GM12878 (cell line): ENCODE measurements at regions not wholly inside any gene's neighbourhood (a gene's known extent, or its start where the extent isn't known, plus 50 kb on each side); places are given as distances from the start of the nearest gene placed in this dataset.

ENCODE experiments used
- ATAC-seq: fragments of 200-7000 bp; cut with Tn5 transposase; 3 replicates; pipeline ENCODE4 v1.9.1; 2020; ENCODE audit warnings: mild to moderate bottlenecking, moderate library complexity
- BruUV-seq: library from RNA; stranded (reverse); fragments of 400-500 nt; replicated peaks from 2 replicates; lab custom pipeline; 2021; lab: Mats Ljungman, UMichigan
- CTCF ChIA-PET: fragments of 300-600 bp; sonication (Branson Sonifier 250); formaldehyde crosslinking; extraction: SDS; loops from one replicate; lab custom pipeline; 2021; ENCODE audit warnings: inconsistent platforms; lab: Yijun Ruan, JAX
- POLR2A ChIA-PET: fragments of 350-600 bp; formaldehyde crosslinking; extraction: SDS; loops from one replicate; lab custom pipeline; 2021; ENCODE audit warnings: inconsistent platforms; lab: Charles Lee
- RAD21 ChIA-PET: fragments of 300-600 bp; sonication (Branson Sonifier 250); formaldehyde crosslinking; loops from one replicate; lab custom pipeline; 2023; ENCODE audit warnings: antibody characterized with exemption; ENCODE audit not compliant: unreplicated experiment; lab: Charles Lee
- SMC1A ChIA-PET: fragments of 300-600 bp; sonication (Branson Sonifier 250); formaldehyde crosslinking; loops from one replicate; lab custom pipeline; 2023; ENCODE audit not compliant: unreplicated experiment, uncharacterized antibody; lab: Charles Lee
- DNase-seq: peaks from one replicate; pipeline ENCODE4 v3.0.0-alpha.2; 2011; ENCODE audit warnings: low read depth, low spot score
- FAIRE-seq: peaks from 3 replicates; lab custom pipeline; 2011; peaks lifted over from hg19 to GRCh38; lab: Jason Lieb, UNC
- H2AFZ ChIP-seq: 2 replicates; pipeline ENCODE4 v1.6.0; 2011; ENCODE audit warnings: low read depth, low read length, control low read depth; ENCODE audit not compliant: control insufficient read depth
- H3K27ac ChIP-seq: 2 replicates; pipeline ENCODE4 v1.5.1; 2011; ENCODE audit warnings: control low read depth; ENCODE audit not compliant: control insufficient read depth, insufficient read depth
- H3K27me3 ChIP-seq, 2 experiments: replicated peaks in 1 of 2; 2 replicates each; pipeline versions ENCODE4 v1.6.0 to v1.6.1; 2011; ENCODE audit warnings: low read length in 1 of 2; ENCODE audit not compliant: control insufficient read depth in 2 of 2, insufficient read depth in 2 of 2
- H3K36me3 ChIP-seq, 2 experiments: 2 replicates each; pipeline ENCODE4 v1.5.1; 2011; ENCODE audit warnings: low read length in 1 of 2; ENCODE audit not compliant: control insufficient read depth in 2 of 2, insufficient read depth in 2 of 2
- H3K4me1 ChIP-seq: 2 replicates; pipeline ENCODE4 v1.6.1; 2011; ENCODE audit warnings: mild to moderate bottlenecking, low read length, moderate library complexity, mixed read lengths; ENCODE audit not compliant: control insufficient read depth, insufficient read depth
- H3K4me2 ChIP-seq: 2 replicates; pipeline ENCODE4 v1.6.0; 2011; ENCODE audit warnings: control low read depth; ENCODE audit not compliant: control insufficient read depth, insufficient read depth
- H3K4me3 ChIP-seq: fragments of 200-600 bp; sonication (generic); 2 replicates; pipeline ENCODE4 v1.5.1; 2016
- H3K79me2 ChIP-seq: 2 replicates; pipeline ENCODE4 v1.6.0; 2011; ENCODE audit warnings: low read length; ENCODE audit not compliant: control insufficient read depth, insufficient read depth
- H3K9ac ChIP-seq: 2 replicates; pipeline ENCODE4 v1.8.0; 2011; ENCODE audit warnings: low read length, control low read depth, mixed read lengths; ENCODE audit not compliant: control insufficient read depth, insufficient read depth
- H3K9me3 ChIP-seq: replicated peaks from 3 replicates; pipeline ENCODE4 v1.5.1; 2011; ENCODE audit warnings: mild to moderate bottlenecking, low read length; ENCODE audit not compliant: control insufficient read depth, insufficient read depth
- H4K20me1 ChIP-seq: 2 replicates; pipeline ENCODE4 v1.6.0; 2011; ENCODE audit not compliant: control insufficient read depth, insufficient read depth
- ATF2 ChIP-seq: IDR thresholded peaks from 2 replicates; pipeline ENCODE4 v1.6.1; 2012; ENCODE audit warnings: low read length, inconsistent platforms
- ATF7 ChIP-seq: fragments of 450-650 bp; IDR thresholded peaks from 2 replicates; pipeline ENCODE4 v1.6.1; 2016; ENCODE audit warnings: low read depth, mild to moderate bottlenecking
- BHLHE40 ChIP-seq, 2 experiments: fragments of 450-650 bp in 1 of 2; IDR thresholded peaks; 2 replicates each; pipeline ENCODE4 v1.6.1; 2011 to 2017; ENCODE audit warnings: low read depth in 2 of 2, borderline replicate concordance in 1 of 2, improper control_type of control experiment in 1 of 2, low read length in 1 of 2, mild to moderate bottlenecking in 1 of 2
- CHD4 ChIP-seq: fragments of 200-600 bp; sonication (generic); IDR thresholded peaks from 2 replicates; pipeline ENCODE4 v1.6.1; 2016; ENCODE audit warnings: mild to moderate bottlenecking
- CUX1 ChIP-seq: IDR thresholded peaks from 2 replicates; pipeline ENCODE4 v1.6.1; 2012; ENCODE audit warnings: improper control_type of control experiment, low read depth, low read length; ENCODE audit not compliant: insufficient replicate concordance
- E4F1 ChIP-seq: fragments of 450-650 bp; IDR thresholded peaks from 2 replicates; pipeline ENCODE4 v1.6.1; 2018; ENCODE audit warnings: borderline replicate concordance, mild to moderate bottlenecking; ENCODE audit not compliant: partially characterized antibody
- GABPA ChIP-seq: IDR thresholded peaks from 2 replicates; pipeline ENCODE4 v1.6.1; 2014; ENCODE audit warnings: antibody characterized with exemption, low read depth, mild to moderate bottlenecking, inconsistent platforms
- IRF5 ChIP-seq: fragments of 450-650 bp; IDR thresholded peaks from 2 replicates; pipeline ENCODE4 v1.6.1; 2017; ENCODE audit warnings: borderline replicate concordance
- KLF5 ChIP-seq: fragments of 450-650 bp; IDR thresholded peaks from 2 replicates; pipeline ENCODE4 v1.6.1; 2014; ENCODE audit warnings: mild to moderate bottlenecking; ENCODE audit not compliant: partially characterized antibody
- MYB ChIP-seq: fragments of 150-350 bp; IDR thresholded peaks from 2 replicates; pipeline ENCODE4 v1.6.1; 2014; ENCODE audit warnings: mild to moderate bottlenecking, low read depth, low read length, borderline replicate concordance
- NFYB ChIP-seq: IDR thresholded peaks from 2 replicates; pipeline ENCODE4 v1.6.1; 2011; ENCODE audit warnings: low read depth, mild to moderate bottlenecking, low read length, improper control_type of control experiment, moderate library complexity; ENCODE audit not compliant: insufficient read depth
- NRF1 ChIP-seq: conservative IDR thresholded peaks from 2 replicates; pipeline ENCODE4 v1.6.1; 2011; ENCODE audit warnings: mild to moderate bottlenecking, low read depth, low read length, improper control_type of control experiment
- SMAD1 ChIP-seq: fragments of 450-650 bp; IDR thresholded peaks from 2 replicates; pipeline ENCODE4 v1.6.1; 2018; ENCODE audit warnings: mild to moderate bottlenecking, low read depth; ENCODE audit not compliant: partially characterized antibody
- STAT1 ChIP-seq: fragments of 450-650 bp; conservative IDR thresholded peaks from 2 replicates; pipeline ENCODE4 v1.6.1; 2014; ENCODE audit warnings: antibody characterized with exemption, mild to moderate bottlenecking
- SUZ12 ChIP-seq: fragments of 200-600 bp; sonication (generic); IDR thresholded peaks from one replicate; pipeline ENCODE4 v1.6.1; 2018; ENCODE audit warnings: antibody characterized with exemption, mild to moderate bottlenecking; ENCODE audit not compliant: unreplicated experiment
- WGBS: methylation state at CpG from one replicate; pipeline ENCODE4 v1.1.6; 2016; ENCODE audit warnings: low lambda C conversion rate; ENCODE audit not compliant: insufficient replicate concordance, insufficient coverage; ENCODE audit errors: missing lambda C conversion rate; 5-methylcytosine and 5-hydroxymethylcytosine counted together
- in situ Hi-C: fragments of 300-500 bp; cut with MboI; formaldehyde crosslinking; loops from 9 replicates; pipeline ENCODE4 v1.14.3; 2018; ENCODE audit warnings: mixed read lengths
- intact Hi-C: fragments of 100-400 bp; cut with micrococcal nuclease; formaldehyde crosslinking; loops from one replicate; pipeline ENCODE4 v1.14.2; 2022; ENCODE audit not compliant: unreplicated experiment

GRCh38 chr7:71034243-71034642 is 97.7 kb upstream of the GALNT17 start:
- intact Hi-C loops (no loop called here), in situ Hi-C loops (no loop called here)
- SMC1A ChIA-PET = no interaction called here
- no peaks in the 10 kb centered on the region; the same call in 2 of the 3 replicates for H3K9me3 ChIP-seq
- RAD21 ChIA-PET = no interaction called here
- no peaks in the 10 kb centered on the region for H4K20me1 ChIP-seq
- no peak for ATAC-seq
- H3K36me3 ChIP-seq = no peaks in the 10 kb centered on the region
- WGBS = 80% methylated on average over 2 of the region's 2 CpGs
- no peak overlapping the region for H3K4me2 ChIP-seq
- FAIRE-seq = no peak
- no peaks in the 10 kb centered on the region for H3K79me2 ChIP-seq
- CTCF ChIA-PET = no interaction called here
- H3K27ac ChIP-seq = no peak overlapping the region
- no peak overlapping the region for H3K4me3 ChIP-seq
- no peak overlapping the region for H3K9ac ChIP-seq
- no TSS peak for BruUV-seq
- POLR2A ChIA-PET = no interaction called here
- DNase-seq = no peak
- H3K27me3 ChIP-seq = no peaks in the 10 kb centered on the region
- H2AFZ ChIP-seq = no peak overlapping the region
- H3K4me1 ChIP-seq = no peaks in the 10 kb centered on the region
- TF ChIP-seq CHD4 = no peak
- TF ChIP-seq IRF5 = no peak
- TF ChIP-seq KLF5 = no peak
- TF ChIP-seq SMAD1 = no peak
- TF ChIP-seq NRF1 = no peak
- TF ChIP-seq MYB = no peak
- TF ChIP-seq SUZ12 = no peak
- TF ChIP-seq GABPA = no peak
- no peak for TF ChIP-seq NFYB
- TF ChIP-seq STAT1 = no peak
- TF ChIP-seq E4F1 = no peak
- no peak for TF ChIP-seq ATF2
- no peak for TF ChIP-seq BHLHE40 (IDR thresholded peaks at IDR 0.05; ENCODE audit: borderline replicate concordance in 1 of 2, low read depth in 2 of 2, low read length in 1 of 2)
- no peak for TF ChIP-seq ATF7
- TF ChIP-seq CUX1 = no peak
